ENCODE measurements at regions not wholly inside any gene's neighbourhood (a gene's known extent, or its start where the extent isn't known, plus 50 kb on each side); places are given as distances from the start of the nearest gene placed in this dataset.

GRCh38 chr9:119761812-119762211 lies 392.6 kb upstream of the BRINP1 start:
- H3K4me1 ChIP-seq, result no peaks in the 10 kb centered on the region
- intact Hi-C loops (cut with DNase I; ENCODE audit: low total_unique reads), result no loop called here
- 70 to 81% (median 74%) methylated on average over 2 of the region's 2 CpGs for WGBS, 5 donors

GRCh38 chr9:119758990-119759389 lies 389.8 kb upstream of the BRINP1 start:
- no peak overlapping the region for H3K4me3 ChIP-seq
- intact Hi-C loops (cut with DNase I; ENCODE audit: low total_unique reads), result no loop called here

More at GRCh38 chr9:119761812-119762211, 392.6 kb upstream of the BRINP1 start:
- no peaks in the 10 kb centered on the region for H3K36me3 ChIP-seq
- H3K4me3 ChIP-seq, result no peak overlapping the region
- no peaks in the 10 kb centered on the region for H3K9me3 ChIP-seq
- no peak overlapping the region for H3K27ac ChIP-seq
- H3K27me3 ChIP-seq (replicated peaks in 1 of 7), result peaks cover 0 to 8% (median 0%) of the 10 kb centered on the region in 7 donors
- TF ChIP-seq POLR2A (IDR thresholded peaks at IDR 0.05), result no peak
- TF ChIP-seq POLR2AphosphoS5 (IDR thresholded peaks at IDR 0.05), result no peak
- no peak for TF ChIP-seq CTCF (IDR thresholded peaks at IDR 0.05 in 8 of 11, conservative IDR thresholded peaks at IDR 0.05 in 3 of 11)
- no peak for DNase-seq

GRCh38 chr9:119758241-119758640 lies 389.0 kb upstream of the BRINP1 start:
- Histone ChIP-seq H3K9me3 (no peaks in the 10 kb centered on the region), H3K27ac (no peak overlapping the region), H3K36me3 (no peaks in the 10 kb centered on the region), H3K27me3 (replicated peaks in 1 of 7) (peaks cover 0 to 8% (median 0%) of the 10 kb centered on the region in 7 donors), H3K4me1 (no peaks in the 10 kb centered on the region), H3K4me3 (no peak overlapping the region)
- WGBS, 5 donors, result 49 to 63% (median 57%) methylated on average over 3 of the region's 3 CpGs
- intact Hi-C loops (cut with DNase I; ENCODE audit: low total_unique reads), result no loop called here
- DNase-seq, result no peak
- TF ChIP-seq POLR2A (IDR thresholded peaks at IDR 0.05) (no peak), CTCF (IDR thresholded peaks at IDR 0.05 in 8 of 11, conservative IDR thresholded peaks at IDR 0.05 in 3 of 11) (no peak), POLR2AphosphoS5 (IDR thresholded peaks at IDR 0.05) (no peak)

More at GRCh38 chr9:119758990-119759389, 389.8 kb upstream of the BRINP1 start:
- Histone ChIP-seq H3K4me1 (no peaks in the 10 kb centered on the region), H3K36me3 (no peaks in the 10 kb centered on the region), H3K27me3 (replicated peaks in 1 of 7) (peaks cover 0 to 8% (median 0%) of the 10 kb centered on the region in 7 donors), H3K27ac (no peak overlapping the region), H3K9me3 (no peaks in the 10 kb centered on the region)
- TF ChIP-seq POLR2A (IDR thresholded peaks at IDR 0.05), result no peak
- no peak for TF ChIP-seq CTCF (IDR thresholded peaks at IDR 0.05 in 8 of 11, conservative IDR thresholded peaks at IDR 0.05 in 3 of 11)
- no peak for TF ChIP-seq POLR2AphosphoS5 (IDR thresholded peaks at IDR 0.05)
- DNase-seq, result no peak
- WGBS, 5 donors, result 30 to 56% (median 41%) methylated on average over 5 of the region's 5 CpGs

GRCh38 chr9:119739476-119739875 lies 370.2 kb upstream of the BRINP1 start:
- Histone ChIP-seq H3K27me3 (replicated peaks in 1 of 7) (no peaks in the 10 kb centered on the region), H3K36me3 (no peaks in the 10 kb centered on the region), H3K4me3 (no peak overlapping the region), H3K27ac (no peak overlapping the region), H3K9me3 (peaks cover 0 to 18% (median 2%) of the 10 kb centered on the region in 8 donors), H3K4me1 (no peaks in the 10 kb centered on the region)
- 36 to 51% (median 43%) methylated on average over 2 of the region's 2 CpGs for WGBS, 5 donors
- intact Hi-C loops (cut with DNase I; ENCODE audit: low total_unique reads), result no loop called here
- TF ChIP-seq CTCF (IDR thresholded peaks at IDR 0.05 in 8 of 11, conservative IDR thresholded peaks at IDR 0.05 in 3 of 11), result no peak
- no peak for TF ChIP-seq POLR2A (IDR thresholded peaks at IDR 0.05)
- TF ChIP-seq POLR2AphosphoS5 (IDR thresholded peaks at IDR 0.05), result no peak
- no peak for DNase-seq

Measured in spleen (tissue), 11 donors.